Smooth muscle cell (in vitro differentiated cells): ENCODE measurements at regions not wholly inside any gene's neighbourhood (a gene's known extent, or its start where the extent isn't known, plus 50 kb on each side); places are given as distances from the start of the nearest gene placed in this dataset.

Experiments used
- DNase-seq: peaks from one replicate; lab custom pipeline; 2025; ENCODE audit not compliant: unreplicated experiment; lab: John Stamatoyannopoulos, UW
- H2AFZ ChIP-seq: fragments of 200-600 bp; sonication (generic); 2 replicates; pipeline ENCODE4 v1.6.0; 2016; ENCODE audit warnings: antibody characterized with exemption, low read depth, mild to moderate bottlenecking
- H3F3A ChIP-seq: fragments of 200-600 bp; sonication (generic); 2 replicates; pipeline ENCODE4 v1.6.0; 2017; ENCODE audit warnings: antibody characterized with exemption, low read depth
- H3K27ac ChIP-seq: fragments of 200-600 bp; sonication (generic); 2 replicates; pipeline ENCODE4 v1.5.1; 2016; ENCODE audit warnings: low read depth, mild to moderate bottlenecking
- H3K27me3 ChIP-seq: fragments of 200-600 bp; sonication (generic); 2 replicates; pipeline ENCODE4 v1.6.1; 2016; ENCODE audit warnings: low read depth, mild to moderate bottlenecking
- H3K36me3 ChIP-seq: fragments of 200-600 bp; sonication (generic); 2 replicates; pipeline ENCODE4 v1.5.1; 2016; ENCODE audit warnings: low read depth
- H3K4me1 ChIP-seq: fragments of 200-600 bp; sonication (generic); 2 replicates; pipeline ENCODE4 v1.5.1; 2016; ENCODE audit warnings: low read depth
- H3K4me2 ChIP-seq: fragments of 200-600 bp; sonication (generic); 2 replicates; pipeline ENCODE4 v1.6.0; 2016; ENCODE audit warnings: mild to moderate bottlenecking
- H3K4me3 ChIP-seq: fragments of 200-600 bp; sonication (generic); 2 replicates; pipeline ENCODE4 v1.5.1; 2016; ENCODE audit warnings: mild to moderate bottlenecking
- H3K79me2 ChIP-seq: fragments of 200-600 bp; sonication (generic); 2 replicates; pipeline ENCODE4 v1.6.0; 2016; ENCODE audit warnings: low read depth, mild to moderate bottlenecking
- H3K9ac ChIP-seq: fragments of 200-600 bp; sonication (generic); 2 replicates; pipeline ENCODE4 v1.6.0; 2016; ENCODE audit warnings: low read depth
- H3K9me3 ChIP-seq: fragments of 200-600 bp; sonication (generic); replicated peaks from 2 replicates; pipeline ENCODE4 v1.5.1; 2016; ENCODE audit warnings: low read depth
- H4K20me1 ChIP-seq: fragments of 200-600 bp; sonication (generic); 2 replicates; pipeline ENCODE4 v1.6.0; 2016; ENCODE audit warnings: low read depth
- CTCF ChIP-seq: fragments of 200-600 bp; sonication (generic); IDR thresholded peaks from 2 replicates; pipeline ENCODE4 v1.5.1; 2017; ENCODE audit warnings: borderline replicate concordance, mild to moderate bottlenecking, antibody characterized with exemption; ENCODE audit not compliant: insufficient read depth, poor library complexity, severe bottlenecking
- WGBS: methylation state at CpG from one replicate; pipeline ENCODE4 v1.1.7; 2016; ENCODE audit warnings: low lambda C conversion rate; 5-methylcytosine and 5-hydroxymethylcytosine counted together

- H3K36me3 ChIP-seq, result no peaks in the 10 kb centered on the region
- peaks cover 3% of the 10 kb centered on the region for H3F3A ChIP-seq
- peak overlapping the region; percentile 10 for H3K27ac ChIP-seq
- no peak overlapping the region for H3K4me3 ChIP-seq
- no peaks in the 10 kb centered on the region for H3K27me3 ChIP-seq
- peaks cover 21% of the 10 kb centered on the region for H3K4me1 ChIP-seq
- 61% methylated on average over 3 of the region's 3 CpGs for WGBS
- H3K79me2 ChIP-seq, result no peaks in the 10 kb centered on the region
- H2AFZ ChIP-seq, result peak overlapping the region; percentile 47
- no peak for TF ChIP-seq CTCF
- H3K9ac ChIP-seq, result no peak overlapping the region
- no peaks in the 10 kb centered on the region for H4K20me1 ChIP-seq
- DNase-seq, result no peak
- no peaks in the 10 kb centered on the region for H3K9me3 ChIP-seq
- no peak overlapping the region for H3K4me2 ChIP-seq
Measured at GRCh38 chr5:67773411-67774266, 441.9 kb upstream of the PIK3R1 start.

- WGBS, result 87% methylated on average over 6 of the region's 6 CpGs
- DNase-seq, result no peak
- no peak for TF ChIP-seq CTCF
- Histone ChIP-seq H3K27me3 (no peaks in the 10 kb centered on the region), H3K9me3 (no peaks in the 10 kb centered on the region), H2AFZ (no peak overlapping the region), H3K27ac (no peak overlapping the region), H3K4me2 (no peak overlapping the region), H3K36me3 (no peaks in the 10 kb centered on the region), H3K9ac (no peak overlapping the region), H3K4me1 (peaks cover 21% of the 10 kb centered on the region), H3K79me2 (no peaks in the 10 kb centered on the region), H3F3A (peaks cover 3% of the 10 kb centered on the region), H3K4me3 (no peak overlapping the region), H4K20me1 (no peaks in the 10 kb centered on the region)
Measured at GRCh38 chr5:67771791-67772190, 443.8 kb upstream of the PIK3R1 start.

- H4K20me1 ChIP-seq, result no peaks in the 10 kb centered on the region
- no peaks in the 10 kb centered on the region for H3K79me2 ChIP-seq
- no peak overlapping the region for H3K9ac ChIP-seq
- H3K4me3 ChIP-seq, result no peak overlapping the region
- WGBS, result 85% methylated on average over 2 of the region's 2 CpGs
- no peak overlapping the region for H3K27ac ChIP-seq
- H2AFZ ChIP-seq, result no peak overlapping the region
- no peak for TF ChIP-seq CTCF
- H3K36me3 ChIP-seq, result no peaks in the 10 kb centered on the region
- H3K9me3 ChIP-seq, result no peaks in the 10 kb centered on the region
- DNase-seq, result no peak
- no peak overlapping the region for H3K4me2 ChIP-seq
- peaks cover 21% of the 10 kb centered on the region for H3K4me1 ChIP-seq
- H3F3A ChIP-seq, result peaks cover 3% of the 10 kb centered on the region
- no peaks in the 10 kb centered on the region for H3K27me3 ChIP-seq
Measured at GRCh38 chr5:67771221-67771620, 444.3 kb upstream of the PIK3R1 start.
